ENCODE measurements at regions not wholly inside any gene's neighbourhood (a gene's known extent, or its start where the extent isn't known, plus 50 kb on each side); places are given as distances from the start of the nearest gene placed in this dataset.
"Not testable (repeated sequence)": the region's sequence is repeated elsewhere in the genome, so short reads cannot be mapped to it uniquely, and the experiment has no call there.

- Histone ChIP-seq H3K36me3 (ENCODE audit: control insufficient read depth, insufficient read depth, low read length) (no peaks in the 10 kb centered on the region), H2AFZ (ENCODE audit: low read length) (no peak overlapping the region), H3K27me3 (ENCODE audit: control insufficient read depth, insufficient read depth, low read length) (no peaks in the 10 kb centered on the region), H4K20me1 (ENCODE audit: control insufficient read depth, extremely low read depth, insufficient read depth, low read length) (no peaks in the 10 kb centered on the region), H3K27ac (ENCODE audit: insufficient read depth, low read length) (no peak overlapping the region), H3K4me2 (ENCODE audit: extremely low read depth, insufficient read depth, low read length) (no peak overlapping the region), H3K9me3 (ENCODE audit: control insufficient read depth, insufficient read depth, low read depth, low read length) (no peaks in the 10 kb centered on the region), H3K4me1 (ENCODE audit: control insufficient read depth, extremely low read depth, insufficient read depth, low read length) (no peaks in the 10 kb centered on the region), H3K9ac (ENCODE audit: insufficient read depth, low read length) (no peak overlapping the region), H3K4me3 (replicated peaks in 1 of 4; ENCODE audit: control extremely low read depth in 1 of 4, insufficient read depth in 1 of 4, low read depth in 3 of 4, low read length in 4 of 4) (no peak overlapping the region), H3K79me2 (ENCODE audit: control insufficient read depth, insufficient read depth, low read length) (no peaks in the 10 kb centered on the region)
- no peak for TF ChIP-seq EZH2 (IDR thresholded peaks at IDR 0.05; ENCODE audit: low read length, missing control alignments)
- DNase-seq (ENCODE audit: low read depth in 2 of 2): no peak
Measured at GRCh38 chr3:51604212-51604611, 65.7 kb downstream of the RAD54L2 start.

- H3K36me3 ChIP-seq (ENCODE audit: control insufficient read depth, insufficient read depth, low read length): no peaks in the 10 kb centered on the region
- no peak overlapping the region for H3K9ac ChIP-seq (ENCODE audit: insufficient read depth, low read length)
- H3K4me2 ChIP-seq (ENCODE audit: extremely low read depth, insufficient read depth, low read length): no peak overlapping the region
- no peak overlapping the region for H3K4me3 ChIP-seq (replicated peaks in 1 of 4; ENCODE audit: control extremely low read depth in 1 of 4, insufficient read depth in 1 of 4, low read depth in 3 of 4, low read length in 4 of 4)
- TF ChIP-seq EZH2 (IDR thresholded peaks at IDR 0.05; ENCODE audit: low read length, missing control alignments) (no peak), CTCF (conservative IDR thresholded peaks at IDR 0.05 in 1 of 2, IDR thresholded peaks at IDR 0.05 in 1 of 2; ENCODE audit: low read depth in 1 of 2, low read length in 2 of 2) (no peak)
- H4K20me1 ChIP-seq (ENCODE audit: control insufficient read depth, extremely low read depth, insufficient read depth, low read length): no peaks in the 10 kb centered on the region
- H3K79me2 ChIP-seq (ENCODE audit: control insufficient read depth, insufficient read depth, low read length): no peaks in the 10 kb centered on the region
- H3K27ac ChIP-seq (ENCODE audit: insufficient read depth, low read length): no peak overlapping the region
- H3K4me1 ChIP-seq (ENCODE audit: control insufficient read depth, extremely low read depth, insufficient read depth, low read length): no peaks in the 10 kb centered on the region
- no peaks in the 10 kb centered on the region for H3K27me3 ChIP-seq (ENCODE audit: control insufficient read depth, insufficient read depth, low read length)
- DNase-seq (ENCODE audit: low read depth in 2 of 2): peak in 1 of 2 donors; percentile 19
- H2AFZ ChIP-seq (ENCODE audit: low read length): no peak overlapping the region
- H3K9me3 ChIP-seq (ENCODE audit: control insufficient read depth, insufficient read depth, low read depth, low read length): no peaks in the 10 kb centered on the region
Measured at GRCh38 chr3:51605938-51606337, 65.1 kb upstream of the TEX264 start.

GRCh38 chr3:51606871-51607270 is 64.2 kb upstream of the TEX264 start:
- H4K20me1 ChIP-seq (ENCODE audit: control insufficient read depth, extremely low read depth, insufficient read depth, low read length); H3K9me3 ChIP-seq (ENCODE audit: control insufficient read depth, insufficient read depth, low read depth, low read length); H3K27ac ChIP-seq (ENCODE audit: insufficient read depth, low read length); H2AFZ ChIP-seq (ENCODE audit: low read length); DNase-seq (ENCODE audit: low read depth in 2 of 2); H3K79me2 ChIP-seq (ENCODE audit: control insufficient read depth, insufficient read depth, low read length); H3K9ac ChIP-seq (ENCODE audit: insufficient read depth, low read length); H3K4me2 ChIP-seq (ENCODE audit: extremely low read depth, insufficient read depth, low read length); H3K4me3 ChIP-seq (replicated peaks in 1 of 4; ENCODE audit: control extremely low read depth in 1 of 4, insufficient read depth in 1 of 4, low read depth in 3 of 4, low read length in 4 of 4); H3K4me1 ChIP-seq (ENCODE audit: control insufficient read depth, extremely low read depth, insufficient read depth, low read length); H3K27me3 ChIP-seq (ENCODE audit: control insufficient read depth, insufficient read depth, low read length); H3K36me3 ChIP-seq (ENCODE audit: control insufficient read depth, insufficient read depth, low read length): not testable (repeated sequence)

GRCh38 chr3:51607591-51608325 is 63.3 kb upstream of the TEX264 start:
- H3K4me2 ChIP-seq (ENCODE audit: extremely low read depth, insufficient read depth, low read length); H3K27me3 ChIP-seq (ENCODE audit: control insufficient read depth, insufficient read depth, low read length); H4K20me1 ChIP-seq (ENCODE audit: control insufficient read depth, extremely low read depth, insufficient read depth, low read length); H3K9me3 ChIP-seq (ENCODE audit: control insufficient read depth, insufficient read depth, low read depth, low read length); DNase-seq (ENCODE audit: low read depth in 2 of 2); H3K27ac ChIP-seq (ENCODE audit: insufficient read depth, low read length); H3K4me3 ChIP-seq (replicated peaks in 1 of 4; ENCODE audit: control extremely low read depth in 1 of 4, insufficient read depth in 1 of 4, low read depth in 3 of 4, low read length in 4 of 4); H3K4me1 ChIP-seq (ENCODE audit: control insufficient read depth, extremely low read depth, insufficient read depth, low read length); H3K36me3 ChIP-seq (ENCODE audit: control insufficient read depth, insufficient read depth, low read length); H3K79me2 ChIP-seq (ENCODE audit: control insufficient read depth, insufficient read depth, low read length); H3K9ac ChIP-seq (ENCODE audit: insufficient read depth, low read length); H2AFZ ChIP-seq (ENCODE audit: low read length): not testable (repeated sequence)

All from fibroblast of lung (primary cell).